Neural cell (in vitro differentiated cells): ENCODE measurements at regions not wholly inside any gene's neighbourhood (a gene's known extent, or its start where the extent isn't known, plus 50 kb on each side); places are given as distances from the start of the nearest gene placed in this dataset.

Experiments
- H2AFZ ChIP-seq: fragments of 200-600, 300-800 bp; sonication (generic), shearing (Covaris generic); 2 replicates; pipeline ENCODE4 v1.6.0; 2014; ENCODE audit warnings: low read depth, mild to moderate bottlenecking, antibody characterized with exemption, low read length, moderate library complexity
- H3F3A ChIP-seq: fragments of 200-600 bp; shearing (Covaris generic); 2 replicates; pipeline ENCODE4 v1.6.1; 2016; ENCODE audit warnings: mild to moderate bottlenecking, moderate library complexity, mixed read lengths, antibody characterized with exemption, low read length; ENCODE audit not compliant: insufficient read depth, poor library complexity, severe bottlenecking
- H3K27ac ChIP-seq: fragments of 200-600, 300-800 bp; sonication (generic), shearing (Covaris generic); 2 replicates; pipeline ENCODE4 v1.5.1; 2014; ENCODE audit warnings: mild to moderate bottlenecking, low read length, moderate library complexity
- H3K27me3 ChIP-seq: fragments of 300-800, 200-600 bp; sonication (generic), shearing (Covaris generic); 2 replicates; pipeline ENCODE4 v1.6.0; 2014; ENCODE audit warnings: mild to moderate bottlenecking, low read depth, low read length, moderate library complexity; ENCODE audit not compliant: insufficient read depth
- H3K36me3 ChIP-seq: fragments of 300-800, 200-600 bp; sonication (generic), shearing (Covaris generic); 2 replicates; pipeline ENCODE4 v1.5.1; 2014; ENCODE audit warnings: mild to moderate bottlenecking, antibody characterized with exemption, low read length, moderate library complexity; ENCODE audit not compliant: insufficient read depth
- H3K4me2 ChIP-seq: fragments of 300-800, 200-600 bp; sonication (generic), shearing (Covaris generic); 2 replicates; pipeline ENCODE4 v1.6.0; 2014; ENCODE audit warnings: mild to moderate bottlenecking, low read length
- H3K4me3 ChIP-seq: fragments of 300-800, 200-600 bp; sonication (generic), shearing (Covaris generic); 2 replicates; pipeline ENCODE4 v1.5.1; 2014; ENCODE audit warnings: mild to moderate bottlenecking, low read length, moderate library complexity
- H3K79me2 ChIP-seq: fragments of 200-600 bp; shearing (Covaris generic); replicated peaks from 2 replicates; pipeline ENCODE4 v1.6.0; 2014; ENCODE audit warnings: mild to moderate bottlenecking, low read length, moderate library complexity; ENCODE audit not compliant: insufficient read depth
- H3K9ac ChIP-seq: fragments of 300-800, 200-600 bp; sonication (generic), shearing (Covaris generic); 2 replicates; pipeline ENCODE4 v1.6.1; 2016; ENCODE audit warnings: mild to moderate bottlenecking, low read length, mixed read lengths
- H3K9me2 ChIP-seq: fragments of 200-600 bp; shearing (Covaris generic); 2 replicates; pipeline ENCODE4 v1.6.1; 2016; ENCODE audit warnings: mild to moderate bottlenecking, low read length, mixed read lengths; ENCODE audit not compliant: insufficient read depth
- H3K9me3 ChIP-seq: fragments of 200-600, 300-800 bp; sonication (generic), shearing (Covaris generic); 2 replicates; pipeline ENCODE4 v1.6.1; 2016; ENCODE audit warnings: mild to moderate bottlenecking, mixed run types, low read length, moderate library complexity, mixed read lengths
- H4K20me1 ChIP-seq: fragments of 200-600 bp; shearing (Covaris generic); 2 replicates; pipeline ENCODE4 v1.6.1; 2016; ENCODE audit warnings: mild to moderate bottlenecking, mixed run types; ENCODE audit not compliant: insufficient read depth
- CTCF ChIP-seq: fragments of 450-650 bp; IDR thresholded peaks from 2 replicates; pipeline ENCODE4 v1.5.1; 2014; ENCODE audit warnings: antibody characterized with exemption, mild to moderate bottlenecking, moderate library complexity; ENCODE audit not compliant: poor library complexity, severe bottlenecking
- EP300 ChIP-seq: fragments of 450-650 bp; conservative IDR thresholded peaks from 2 replicates; pipeline ENCODE4 v1.6.1; 2014; ENCODE audit warnings: antibody characterized with exemption, mild to moderate bottlenecking, moderate library complexity; ENCODE audit not compliant: poor library complexity, severe bottlenecking
- EZH2 ChIP-seq: fragments of 200-600, 300-800 bp; shearing (Covaris generic), sonication (generic); IDR thresholded peaks from 2 replicates; pipeline ENCODE4 v1.6.1; 2014; ENCODE audit warnings: antibody characterized with exemption, low read length, borderline replicate concordance, mild to moderate bottlenecking; ENCODE audit not compliant: insufficient read depth, poor library complexity, severe bottlenecking
- MXI1 ChIP-seq: fragments of 450-650 bp; conservative IDR thresholded peaks from 2 replicates; pipeline ENCODE4 v1.6.1; 2014; ENCODE audit warnings: antibody characterized with exemption, mild to moderate bottlenecking; ENCODE audit not compliant: poor library complexity, severe bottlenecking
- POLR2AphosphoS5 ChIP-seq: IDR thresholded peaks from 2 replicates; pipeline ENCODE4 v1.6.1; 2012
- RAD21 ChIP-seq: fragments of 450-650 bp; conservative IDR thresholded peaks from 2 replicates; pipeline ENCODE4 v1.6.1; 2014; ENCODE audit warnings: antibody characterized with exemption, mild to moderate bottlenecking, moderate library complexity
- REST ChIP-seq: IDR thresholded peaks from 2 replicates; pipeline ENCODE4 v1.6.1; 2012; ENCODE audit warnings: borderline replicate concordance
- SMC3 ChIP-seq: fragments of 450-650 bp; conservative IDR thresholded peaks from 2 replicates; pipeline ENCODE4 v1.6.1; 2014; ENCODE audit warnings: antibody characterized with exemption, mild to moderate bottlenecking, moderate library complexity; ENCODE audit not compliant: poor library complexity
- TAF1 ChIP-seq: IDR thresholded peaks from 2 replicates; pipeline ENCODE4 v1.6.1; 2012; ENCODE audit warnings: low read depth

GRCh38 chr10:36393801-36394200, 731.6 kb upstream of the ANKRD30A start:
- TF ChIP-seq CTCF, result no peak
- TF ChIP-seq TAF1, result no peak
- TF ChIP-seq MXI1, result no peak
- TF ChIP-seq RAD21, result no peak
- Histone ChIP-seq H3K27ac (no peak overlapping the region), H3K9me3 (no peaks in the 10 kb centered on the region), H3K36me3 (no peaks in the 10 kb centered on the region), H3F3A (no peaks in the 10 kb centered on the region), H3K4me3 (no peak overlapping the region), H3K27me3 (no peaks in the 10 kb centered on the region), H3K9me2 (no peaks in the 10 kb centered on the region), H3K4me2 (no peak overlapping the region), H3K9ac (no peak overlapping the region), H4K20me1 (no peaks in the 10 kb centered on the region), H2AFZ (no peak overlapping the region), H3K79me2 (no peaks in the 10 kb centered on the region)

GRCh38 chr10:36391405-36391804, 734.0 kb upstream of the ANKRD30A start:
- Histone ChIP-seq H3K4me3 (no peak overlapping the region), H2AFZ (no peak overlapping the region), H3K36me3 (no peaks in the 10 kb centered on the region), H3K9ac (no peak overlapping the region), H3K9me3 (no peaks in the 10 kb centered on the region), H4K20me1 (no peaks in the 10 kb centered on the region), H3K9me2 (no peaks in the 10 kb centered on the region), H3F3A (no peaks in the 10 kb centered on the region), H3K79me2 (no peaks in the 10 kb centered on the region), H3K4me2 (no peak overlapping the region), H3K27me3 (no peaks in the 10 kb centered on the region), H3K27ac (no peak overlapping the region)
- TF ChIP-seq REST (no peak), POLR2AphosphoS5 (no peak), SMC3 (no peak), MXI1 (no peak), EP300 (no peak), EZH2 (no peak), RAD21 (no peak), TAF1 (no peak), CTCF (no peak)
